ENCODE measurements at regions not wholly inside any gene's neighbourhood (a gene's known extent, or its start where the extent isn't known, plus 50 kb on each side); places are given as distances from the start of the nearest gene placed in this dataset.

DNA sequence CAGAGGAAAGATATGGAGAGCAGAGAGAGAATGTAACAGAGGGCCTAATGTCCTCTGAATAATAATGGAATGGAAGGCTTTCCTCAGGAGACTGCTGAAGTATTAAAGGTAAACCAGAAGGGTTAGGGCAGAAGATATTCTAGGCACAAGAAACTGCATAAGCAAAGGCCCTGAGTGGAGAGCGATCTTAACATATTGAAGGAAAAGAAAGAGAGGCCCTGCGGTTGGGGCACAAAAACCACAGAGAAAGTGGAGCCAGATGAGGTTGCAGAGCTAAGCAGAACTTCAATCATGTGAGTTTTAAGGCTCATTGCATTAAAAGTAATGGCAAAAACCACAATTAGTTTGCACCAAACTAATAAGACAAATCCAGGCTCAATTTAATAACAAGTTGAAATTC, 115.8 kb upstream of the VSTM2A start:
- H3K9me3 ChIP-seq = no peaks in the 10 kb centered on the region
- no peak for ATAC-seq
- 0% methylated on average over 2 of the region's 2 CpGs for WGBS (ENCODE audit: missing lambda C conversion rate)

GRCh38 chr7:54429111-54429510, 113.1 kb upstream of the VSTM2A start:
- ATAC-seq = no peak
- H3K4me2 ChIP-seq = no peak overlapping the region
- POLR2A ChIA-PET = no interaction called here
- no peaks in the 10 kb centered on the region for H3K9me3 ChIP-seq
- CTCF ChIA-PET = no interaction called here
- no peak overlapping the region for H3K27ac ChIP-seq
- no peaks in the 10 kb centered on the region for H3K4me1 ChIP-seq
- no peak for TF ChIP-seq NPAS2 (CRISPR knock-in tag; IDR thresholded peaks at IDR 0.05; ENCODE audit: borderline replicate concordance)
- TF ChIP-seq USF2 (IDR thresholded peaks at IDR 0.05) = no peak
- TF ChIP-seq HEYL (CRISPR knock-in tag; IDR thresholded peaks at IDR 0.05) = no peak
- TF ChIP-seq CEBPB (IDR thresholded peaks at IDR 0.05) = no peak
- no peak for TF ChIP-seq FOSB (CRISPR knock-in tag; IDR thresholded peaks at IDR 0.05)
- TF ChIP-seq ESRRA (IDR thresholded peaks at IDR 0.05; ENCODE audit: borderline replicate concordance, low read length) = no peak
- no peak for TF ChIP-seq CHD4 (IDR thresholded peaks at IDR 0.05; ENCODE audit: borderline replicate concordance)
- TF ChIP-seq NR3C1 (IDR thresholded peaks at IDR 0.05) = no peak
- TF ChIP-seq ZFP36 (IDR thresholded peaks at IDR 0.05; ENCODE audit: borderline replicate concordance, partially characterized antibody) = no peak
- no peak for TF ChIP-seq E2F6 (IDR thresholded peaks at IDR 0.05; ENCODE audit: borderline replicate concordance, low read depth)
- no peak for TF ChIP-seq MYC (IDR thresholded peaks at IDR 0.05; ENCODE audit: borderline replicate concordance, low read length)
- no peak for TF ChIP-seq NFE2L2 (conservative IDR thresholded peaks at IDR 0.05; ENCODE audit: low read length)
- no peak for TF ChIP-seq PHF8 (IDR thresholded peaks at IDR 0.05; ENCODE audit: borderline replicate concordance, low read depth)
- TF ChIP-seq, protein P1, sequence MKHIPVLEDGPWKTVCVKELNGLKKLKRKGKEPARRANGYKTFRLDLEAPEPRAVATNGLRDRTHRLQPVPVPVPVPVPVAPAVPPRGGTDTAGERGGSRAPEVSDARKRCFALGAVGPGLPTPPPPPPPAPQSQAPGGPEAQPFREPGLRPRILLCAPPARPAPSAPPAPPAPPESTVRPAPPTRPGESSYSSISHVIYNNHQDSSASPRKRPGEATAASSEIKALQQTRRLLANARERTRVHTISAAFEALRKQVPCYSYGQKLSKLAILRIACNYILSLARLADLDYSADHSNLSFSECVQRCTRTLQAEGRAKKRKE (CRISPR knock-in tag; IDR thresholded peaks at IDR 0.05; ENCODE audit: low read depth) = no peak
- TF ChIP-seq HOXB13 (CRISPR knock-in tag; IDR thresholded peaks at IDR 0.05; ENCODE audit: low read depth) = no peak
- no peak for TF ChIP-seq MAFK (IDR thresholded peaks at IDR 0.05; ENCODE audit: partially characterized antibody)
- no peak overlapping the region for H3K4me3 ChIP-seq
- no peak for FAIRE-seq
- no peak for DNase-seq (ENCODE audit: low read depth in 1 of 2, low spot score in 1 of 2)

More for the DNA sequence above, 115.8 kb upstream of the VSTM2A start:
- Histone ChIP-seq H3K4me1 (no peaks in the 10 kb centered on the region), H3K4me3 (no peak overlapping the region), H3K4me2 (no peak overlapping the region), H3K27ac (no peak overlapping the region)
- FAIRE-seq (no peak), DNase-seq (ENCODE audit: low read depth in 1 of 2, low spot score in 1 of 2) (no peak)
- ChIA-PET CTCF (no interaction called here), POLR2A (no interaction called here)
- TF ChIP-seq NPAS2 (CRISPR knock-in tag; IDR thresholded peaks at IDR 0.05; ENCODE audit: borderline replicate concordance) = no peak
- TF ChIP-seq POLR2AphosphoS2 (conservative IDR thresholded peaks at IDR 0.05; ENCODE audit: low read length) = no peak
- TF ChIP-seq FOXS1 (CRISPR knock-in tag; IDR thresholded peaks at IDR 0.05) = no peak
- TF ChIP-seq ZNF302 (CRISPR knock-in tag; IDR thresholded peaks at IDR 0.05) = no peak
- no peak for TF ChIP-seq HOXB5 (CRISPR knock-in tag; IDR thresholded peaks at IDR 0.05)
- TF ChIP-seq NR3C1 (IDR thresholded peaks at IDR 0.05) = no peak
- no peak for TF ChIP-seq RFX5 (IDR thresholded peaks at IDR 0.05)
- TF ChIP-seq GATA3 (IDR thresholded peaks at IDR 0.05; ENCODE audit: borderline replicate concordance) = no peak
- TF ChIP-seq SMC3 (IDR thresholded peaks at IDR 0.05) = no peak
- TF ChIP-seq MAFK (IDR thresholded peaks at IDR 0.05; ENCODE audit: partially characterized antibody) = no peak
- no peak for TF ChIP-seq ESRRA (IDR thresholded peaks at IDR 0.05; ENCODE audit: borderline replicate concordance, low read length)
- no peak for TF ChIP-seq HES2 (IDR thresholded peaks at IDR 0.05)
- no peak for TF ChIP-seq E2F6 (IDR thresholded peaks at IDR 0.05; ENCODE audit: borderline replicate concordance, low read depth)
- no peak for TF ChIP-seq CHD4 (IDR thresholded peaks at IDR 0.05; ENCODE audit: borderline replicate concordance)
- TF ChIP-seq KDM5A (IDR thresholded peaks at IDR 0.05) = no peak
- no peak for TF ChIP-seq CBX2 (IDR thresholded peaks at IDR 0.05; ENCODE audit: borderline replicate concordance, low read depth)
- TF ChIP-seq RNF2 (IDR thresholded peaks at IDR 0.05; ENCODE audit: borderline replicate concordance, low read depth) = no peak
- TF ChIP-seq HMGXB4 (CRISPR knock-in tag; IDR thresholded peaks at IDR 0.05; ENCODE audit: borderline replicate concordance) = no peak
- no peak for TF ChIP-seq PHF8 (IDR thresholded peaks at IDR 0.05; ENCODE audit: borderline replicate concordance, low read depth)
